Stomach (tissue), 8 donors: ENCODE measurements at regions not wholly inside any gene's neighbourhood (a gene's known extent, or its start where the extent isn't known, plus 50 kb on each side); places are given as distances from the start of the nearest gene placed in this dataset.

ENCODE experiments used
- DNase-seq, 2 donors: peaks; one replicate each; pipeline versions ENCODE4 v3.0.0 to v3.0.0-alpha.2; 2013 to 2019
- H3K27ac ChIP-seq, 5 donors: fragments of 200-600 bp in 4 of 5; sonication (generic) in 4 of 5; one replicate each; pipeline ENCODE4 v1.5.1; 2013 to 2019; ENCODE audit warnings: mild to moderate bottlenecking in 1 of 5, moderate library complexity in 1 of 5
- H3K27me3 ChIP-seq, 3 donors: fragments of 200-600 bp; sonication (generic); one replicate each; pipeline ENCODE4 v1.5.1; 2017 to 2019; ENCODE audit warnings: mixed run types in 1 of 3
- H3K36me3 ChIP-seq, 4 donors: fragments of 200-600 bp; sonication (generic); 1 replicate in 3 of 4; 2 replicates in 1 of 4; pipeline ENCODE4 v1.5.1; 2016 to 2019
- H3K4me1 ChIP-seq, 4 donors: fragments of 200-600 bp; sonication (generic); one replicate each; pipeline ENCODE4 v1.5.1; 2016 to 2019
- H3K4me3 ChIP-seq, 4 donors: fragments of 200-600 bp; sonication (generic) in 3 of 4; one replicate each; pipeline ENCODE4 v1.5.1; 2016 to 2019; ENCODE audit warnings: mild to moderate bottlenecking in 1 of 4
- H3K9me3 ChIP-seq, 4 donors: fragments of 200-600 bp; sonication (generic); one replicate each; pipeline ENCODE4 v1.5.1; 2016 to 2019
- CTCF ChIP-seq, 7 experiments: fragments of 450-650 bp in 4 of 7; fragments of 200-600 bp in 3 of 7; sonication (generic) in 3 of 7; IDR thresholded peaks; one replicate each; pipeline ENCODE4 v1.5.1; 2016 to 2019; ENCODE audit warnings: antibody characterized with exemption in 7 of 7, control low read depth in 2 of 7, mild to moderate bottlenecking in 1 of 7
- EP300 ChIP-seq: sonication (generic); formaldehyde crosslinking; IDR thresholded peaks from one replicate; pipeline ENCODE4 v1.6.1; 2017; ENCODE audit warnings: antibody characterized with exemption
- POLR2A ChIP-seq, 4 donors: fragments of 450-650 bp; IDR thresholded peaks; one replicate each; pipeline ENCODE4 v1.6.1; 2016; ENCODE audit warnings: antibody characterized with exemption in 4 of 4, control low read depth in 2 of 4, mild to moderate bottlenecking in 1 of 4, moderate library complexity in 1 of 4
- POLR2AphosphoS5 ChIP-seq, 3 donors: sonication (generic); formaldehyde crosslinking; IDR thresholded peaks; one replicate each; pipeline ENCODE4 v1.6.1; 2016; ENCODE audit warnings: antibody characterized with exemption in 3 of 3
- WGBS, 5 donors: extraction: QIAGEN DNeasy Blood & Tissue Kit in 3 of 5; methylation state at CpG; one replicate each; pipeline versions ENCODE4 v1.1.5 to v1.1.7; 2013 to 2018; 5-methylcytosine and 5-hydroxymethylcytosine counted together
- intact Hi-C: fragments of 100-400 bp; cut with DNase I; formaldehyde crosslinking; loops from one replicate; pipeline ENCODE4 v1.15.1; 2023; ENCODE audit warnings: low total_unique reads
- donor health status: healthy with polysubstance abuse.
- donor health status: Bipolar disorder and iron deficiency.
- donor health status: healthy.

DNA sequence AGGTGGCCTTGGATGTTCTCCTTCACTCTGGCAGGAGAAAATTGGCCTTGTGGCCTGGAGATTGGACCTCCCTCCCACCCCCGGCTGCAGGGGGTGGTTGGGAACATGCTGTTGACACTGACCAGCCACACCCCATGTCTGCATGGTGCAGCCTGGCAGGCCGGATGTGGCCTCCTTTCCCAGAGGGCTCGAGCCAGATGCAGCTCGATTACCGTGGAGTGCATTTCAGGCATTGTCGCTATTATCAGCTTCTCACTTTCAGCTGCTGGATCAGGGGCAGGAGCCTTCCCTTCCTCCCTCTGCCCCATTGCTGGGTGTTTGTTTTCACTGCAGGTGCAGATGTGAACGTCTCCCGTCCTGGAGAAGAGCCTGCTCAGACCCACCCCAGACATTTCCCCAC, 211.0 kb upstream of the SIX2 start:
- no peaks in the 10 kb centered on the region for H3K27me3 ChIP-seq
- no peak overlapping the region for H3K4me3 ChIP-seq
- no peaks in the 10 kb centered on the region for H3K36me3 ChIP-seq
- peaks cover 0 to 6% (median 2%) of the 10 kb centered on the region in 4 donors for H3K4me1 ChIP-seq
- H3K9me3 ChIP-seq: no peaks in the 10 kb centered on the region
- H3K27ac ChIP-seq: no peak overlapping the region
- 15 to 52% (median 41%) methylated on average over 6 to 8 of the region's 8 CpGs for WGBS, 5 donors
- intact Hi-C loops: no loop called here
- peak in 1 of 2 donors; percentile 36 for DNase-seq
- TF ChIP-seq POLR2A (IDR thresholded peaks at IDR 0.05): no peak
- TF ChIP-seq CTCF (IDR thresholded peaks at IDR 0.05): no peak
- no peak for TF ChIP-seq EP300
- no peak for TF ChIP-seq POLR2AphosphoS5 (IDR thresholded peaks at IDR 0.05)

GRCh38 chr2:45218931-45219339, 209.7 kb upstream of the SIX2 start:
- H3K9me3 ChIP-seq: no peaks in the 10 kb centered on the region
- peaks cover 0 to 6% (median 2%) of the 10 kb centered on the region in 4 donors for H3K4me1 ChIP-seq
- peak; percentile 41 to 79 for DNase-seq
- no peak overlapping the region for H3K4me3 ChIP-seq
- H3K36me3 ChIP-seq: no peaks in the 10 kb centered on the region
- intact Hi-C loops: no loop called here
- H3K27me3 ChIP-seq: no peaks in the 10 kb centered on the region
- 21 to 53% (median 31%) methylated on average over 2 to 3 of the region's 3 CpGs for WGBS, 5 donors
- no peak overlapping the region for H3K27ac ChIP-seq
- TF ChIP-seq POLR2AphosphoS5 (IDR thresholded peaks at IDR 0.05): no peak
- TF ChIP-seq POLR2A (IDR thresholded peaks at IDR 0.05): no peak
- TF ChIP-seq CTCF (IDR thresholded peaks at IDR 0.05): no peak
- TF ChIP-seq EP300: no peak

- DNase-seq: no peak
- peaks cover 0 to 6% (median 2%) of the 10 kb centered on the region in 4 donors for H3K4me1 ChIP-seq
- no peaks in the 10 kb centered on the region for H3K36me3 ChIP-seq
- no peak overlapping the region for H3K4me3 ChIP-seq
- intact Hi-C loops: no loop called here
- TF ChIP-seq POLR2AphosphoS5 (IDR thresholded peaks at IDR 0.05) (no peak), CTCF (IDR thresholded peaks at IDR 0.05) (no peak), EP300 (no peak), POLR2A (IDR thresholded peaks at IDR 0.05) (no peak)
- no peak overlapping the region for H3K27ac ChIP-seq
- no peaks in the 10 kb centered on the region for H3K9me3 ChIP-seq
- 90 to 98% (median 93%) methylated on average over 3 of the region's 3 CpGs for WGBS, 5 donors
- H3K27me3 ChIP-seq: no peaks in the 10 kb centered on the region
Observed at GRCh38 chr2:45218297-45218696, 209.0 kb upstream of the SIX2 start.

DNA sequence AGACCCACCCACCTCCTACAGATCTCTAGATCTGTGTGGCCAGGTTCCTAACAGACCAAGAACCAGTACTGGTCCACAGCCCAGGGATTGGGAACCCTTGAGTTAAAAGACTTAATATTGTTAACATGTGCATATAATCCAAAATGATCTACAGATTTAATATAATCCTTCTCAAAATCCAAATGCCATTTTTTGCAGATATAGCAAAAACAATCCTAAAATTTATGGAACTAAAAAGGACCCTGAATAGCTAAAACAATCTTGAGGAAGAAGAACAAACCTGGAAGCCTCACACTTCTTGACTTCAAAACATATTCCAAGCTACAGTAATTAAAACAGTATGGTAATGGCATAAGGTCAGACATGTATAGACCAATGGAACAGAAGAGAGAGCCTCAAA, 206.9 kb upstream of the SIX2 start:
- H3K4me1 ChIP-seq: peaks cover 0 to 6% (median 2%) of the 10 kb centered on the region in 4 donors
- H3K4me3 ChIP-seq: no peak overlapping the region
- no peaks in the 10 kb centered on the region for H3K36me3 ChIP-seq
- H3K9me3 ChIP-seq: no peaks in the 10 kb centered on the region
- DNase-seq: no peak
- TF ChIP-seq POLR2AphosphoS5 (IDR thresholded peaks at IDR 0.05): no peak
- no peak for TF ChIP-seq EP300
- TF ChIP-seq CTCF (IDR thresholded peaks at IDR 0.05): no peak
- H3K27ac ChIP-seq: no peak overlapping the region
- H3K27me3 ChIP-seq: no peaks in the 10 kb centered on the region
- intact Hi-C loops: no loop called here
